ENCODE measurements at regions not wholly inside any gene's neighbourhood (a gene's known extent, or its start where the extent isn't known, plus 50 kb on each side); places are given as distances from the start of the nearest gene placed in this dataset.
"Not testable (repeated sequence)": the region's sequence is repeated elsewhere in the genome, so short reads cannot be mapped to it uniquely, and the experiment has no call there.

DNA sequence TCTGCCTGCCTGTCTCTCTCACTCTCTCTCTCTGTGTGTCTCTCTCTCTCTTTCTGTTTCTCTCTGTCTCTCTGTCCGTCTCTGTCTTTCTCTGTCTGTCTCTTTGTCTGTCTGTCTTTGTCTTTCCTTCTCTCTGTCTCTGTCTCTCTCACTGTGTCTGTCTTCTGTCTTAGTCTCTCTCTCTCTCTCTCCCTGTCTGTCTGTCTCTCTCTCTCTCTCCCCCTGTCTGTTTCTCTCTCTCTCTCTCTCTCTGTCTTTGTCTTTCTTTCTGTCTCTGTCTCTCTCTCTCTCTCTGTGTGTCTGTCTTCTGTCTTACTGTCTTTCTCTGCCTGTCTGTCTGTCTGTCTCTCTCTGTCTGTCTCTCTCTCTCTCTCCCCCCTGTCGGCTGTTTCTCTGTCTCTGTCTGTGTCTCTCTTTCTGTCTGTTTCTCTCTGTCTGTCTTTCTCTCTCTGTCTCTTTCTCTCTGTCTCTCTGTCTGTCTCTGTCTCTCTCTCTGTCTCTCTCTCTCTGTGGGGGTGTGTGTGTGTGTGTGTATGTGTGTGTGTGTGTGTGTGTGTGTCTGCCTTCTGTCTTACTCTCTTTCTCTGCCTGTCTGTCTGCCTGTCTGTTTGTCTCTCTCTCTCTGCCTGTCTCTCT, 2101.3 kb upstream of the TPTE start:
- TF ChIP-seq, protein P1, sequence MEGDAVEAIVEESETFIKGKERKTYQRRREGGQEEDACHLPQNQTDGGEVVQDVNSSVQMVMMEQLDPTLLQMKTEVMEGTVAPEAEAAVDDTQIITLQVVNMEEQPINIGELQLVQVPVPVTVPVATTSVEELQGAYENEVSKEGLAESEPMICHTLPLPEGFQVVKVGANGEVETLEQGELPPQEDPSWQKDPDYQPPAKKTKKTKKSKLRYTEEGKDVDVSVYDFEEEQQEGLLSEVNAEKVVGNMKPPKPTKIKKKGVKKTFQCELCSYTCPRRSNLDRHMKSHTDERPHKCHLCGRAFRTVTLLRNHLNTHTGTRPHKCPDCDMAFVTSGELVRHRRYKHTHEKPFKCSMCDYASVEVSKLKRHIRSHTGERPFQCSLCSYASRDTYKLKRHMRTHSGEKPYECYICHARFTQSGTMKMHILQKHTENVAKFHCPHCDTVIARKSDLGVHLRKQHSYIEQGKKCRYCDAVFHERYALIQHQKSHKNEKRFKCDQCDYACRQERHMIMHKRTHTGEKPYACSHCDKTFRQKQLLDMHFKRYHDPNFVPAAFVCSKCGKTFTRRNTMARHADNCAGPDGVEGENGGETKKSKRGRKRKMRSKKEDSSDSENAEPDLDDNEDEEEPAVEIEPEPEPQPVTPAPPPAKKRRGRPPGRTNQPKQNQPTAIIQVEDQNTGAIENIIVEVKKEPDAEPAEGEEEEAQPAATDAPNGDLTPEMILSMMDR (IDR thresholded peaks at IDR 0.05): peak; percentile 52
- TF ChIP-seq EZH2 (IDR thresholded peaks at IDR 0.05; ENCODE audit: borderline replicate concordance, insufficient read depth, low read depth, low read length, poor library complexity, severe bottlenecking): not testable (repeated sequence)
